ENCODE measurements at regions not wholly inside any gene's neighbourhood (a gene's known extent, or its start where the extent isn't known, plus 50 kb on each side); places are given as distances from the start of the nearest gene placed in this dataset.
A peak's percentile ranks its signal among the peaks of the same experiment; 100 is the strongest.
"Not testable (repeated sequence)": the region's sequence is repeated elsewhere in the genome, so short reads cannot be mapped to it uniquely, and the experiment has no call there.

- DNase-seq, result peak; percentile 52
- Histone ChIP-seq H3K27me3 (no peaks in the 10 kb centered on the region), H3K36me3 (no peaks in the 10 kb centered on the region; the same call in 1 of the 2 replicates), H3K4me1 (no peaks in the 10 kb centered on the region; the same call in none of the 2 replicates), H3K9me3 (no peaks in the 10 kb centered on the region), H3K4me3 (ENCODE audit: low read depth, low read length) (peak overlapping the region; percentile 36)
- TF ChIP-seq CTCF (IDR thresholded peaks at IDR 0.05; ENCODE audit: low read depth, low read length), result peak; percentile 38
Measured at GRCh38 chr19:30255791-30256495, 116.2 kb upstream of the ZNF536 start.

GRCh38 chr19:30256496-30256850, 115.7 kb upstream of the ZNF536 start:
- Histone ChIP-seq H3K4me3 (ENCODE audit: low read depth, low read length) (peak overlapping the region; percentile 36), H3K4me1 (no peaks in the 10 kb centered on the region; the same call in none of the 2 replicates), H3K36me3 (no peaks in the 10 kb centered on the region; the same call in 1 of the 2 replicates), H3K9me3 (no peaks in the 10 kb centered on the region), H3K27me3 (no peaks in the 10 kb centered on the region)
- DNase-seq, result peak; percentile 28
- no peak for TF ChIP-seq CTCF (IDR thresholded peaks at IDR 0.05; ENCODE audit: low read depth, low read length)

GRCh38 chr19:30263830-30264381, 108.3 kb upstream of the ZNF536 start:
- TF ChIP-seq CTCF (IDR thresholded peaks at IDR 0.05; ENCODE audit: low read depth, low read length), result no peak
- Histone ChIP-seq H3K4me3 (ENCODE audit: low read depth, low read length) (no peak overlapping the region), H3K9me3 (no peaks in the 10 kb centered on the region), H3K4me1 (peaks cover 6% of the 10 kb centered on the region; the same call in 1 of the 2 replicates), H3K36me3 (no peaks in the 10 kb centered on the region), H3K27me3 (no peaks in the 10 kb centered on the region)
- no peak for DNase-seq

GRCh38 chr19:30265918-30266317, 106.3 kb upstream of the ZNF536 start:
- H3K4me1 ChIP-seq; H3K27me3 ChIP-seq; H3K9me3 ChIP-seq; H3K36me3 ChIP-seq; DNase-seq; H3K4me3 ChIP-seq (ENCODE audit: low read depth, low read length): not testable (repeated sequence)

GRCh38 chr19:30266687-30267086, 105.5 kb upstream of the ZNF536 start:
- no peak for DNase-seq
- Histone ChIP-seq H3K4me3 (ENCODE audit: low read depth, low read length) (no peak overlapping the region), H3K9me3 (peaks cover 3% of the 10 kb centered on the region; the same call in 1 of the 2 replicates), H3K4me1 (peaks cover 6% of the 10 kb centered on the region; the same call in 1 of the 2 replicates), H3K36me3 (peaks cover 4% of the 10 kb centered on the region; the same call in 1 of the 2 replicates), H3K27me3 (no peaks in the 10 kb centered on the region)
- no peak for TF ChIP-seq CTCF (IDR thresholded peaks at IDR 0.05; ENCODE audit: low read depth, low read length)

- TF ChIP-seq CTCF (IDR thresholded peaks at IDR 0.05; ENCODE audit: low read depth, low read length), result no peak
- no peak overlapping the region for H3K4me3 ChIP-seq (ENCODE audit: low read depth, low read length)
- peaks cover 4% of the 10 kb centered on the region; the same call in 1 of the 2 replicates for H3K9me3 ChIP-seq
- no peaks in the 10 kb centered on the region for H3K27me3 ChIP-seq
- H3K4me1 ChIP-seq, result peaks cover 6% of the 10 kb centered on the region; the same call in 1 of the 2 replicates
- no peak for DNase-seq
- H3K36me3 ChIP-seq, result peaks cover 10% of the 10 kb centered on the region
Measured at GRCh38 chr19:30267332-30267731, 104.9 kb upstream of the ZNF536 start.

Measured in BE2C (cell line).